ENCODE measurements at regions not wholly inside any gene's neighbourhood (a gene's known extent, or its start where the extent isn't known, plus 50 kb on each side); places are given as distances from the start of the nearest gene placed in this dataset.

DNA sequence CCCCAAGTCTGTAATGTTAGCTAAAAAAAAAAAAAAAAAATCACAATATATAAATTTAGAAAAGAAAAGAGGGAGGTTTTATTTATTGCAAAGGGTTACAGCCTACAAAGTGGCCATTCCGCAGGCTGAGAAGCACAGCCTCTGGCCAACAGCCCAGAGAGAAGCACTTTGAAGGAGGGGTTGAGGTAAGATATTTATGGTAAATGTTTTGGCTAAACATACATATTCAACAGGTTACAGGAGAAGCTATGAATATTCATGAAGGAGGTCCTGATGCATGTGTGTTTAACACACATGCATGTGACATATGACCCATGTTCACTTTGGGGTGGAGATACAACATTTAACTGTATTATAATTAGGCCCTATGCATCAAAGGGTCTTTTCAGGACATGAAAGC is 158.5 kb downstream of the TMEM114 start:
- TF ChIP-seq, protein P1, sequence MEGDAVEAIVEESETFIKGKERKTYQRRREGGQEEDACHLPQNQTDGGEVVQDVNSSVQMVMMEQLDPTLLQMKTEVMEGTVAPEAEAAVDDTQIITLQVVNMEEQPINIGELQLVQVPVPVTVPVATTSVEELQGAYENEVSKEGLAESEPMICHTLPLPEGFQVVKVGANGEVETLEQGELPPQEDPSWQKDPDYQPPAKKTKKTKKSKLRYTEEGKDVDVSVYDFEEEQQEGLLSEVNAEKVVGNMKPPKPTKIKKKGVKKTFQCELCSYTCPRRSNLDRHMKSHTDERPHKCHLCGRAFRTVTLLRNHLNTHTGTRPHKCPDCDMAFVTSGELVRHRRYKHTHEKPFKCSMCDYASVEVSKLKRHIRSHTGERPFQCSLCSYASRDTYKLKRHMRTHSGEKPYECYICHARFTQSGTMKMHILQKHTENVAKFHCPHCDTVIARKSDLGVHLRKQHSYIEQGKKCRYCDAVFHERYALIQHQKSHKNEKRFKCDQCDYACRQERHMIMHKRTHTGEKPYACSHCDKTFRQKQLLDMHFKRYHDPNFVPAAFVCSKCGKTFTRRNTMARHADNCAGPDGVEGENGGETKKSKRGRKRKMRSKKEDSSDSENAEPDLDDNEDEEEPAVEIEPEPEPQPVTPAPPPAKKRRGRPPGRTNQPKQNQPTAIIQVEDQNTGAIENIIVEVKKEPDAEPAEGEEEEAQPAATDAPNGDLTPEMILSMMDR (IDR thresholded peaks at IDR 0.05; ENCODE audit: insufficient read depth, low read length, poor library complexity, severe bottlenecking) = no peak
- TF ChIP-seq EZH2phosphoT487 (conservative IDR thresholded peaks at IDR 0.05; ENCODE audit: low read length) = no peak
